Testis (tissue), 2 donors: ENCODE measurements at regions not wholly inside any gene's neighbourhood (a gene's known extent, or its start where the extent isn't known, plus 50 kb on each side); places are given as distances from the start of the nearest gene placed in this dataset.
"Not testable (repeated sequence)": the region's sequence is repeated elsewhere in the genome, so short reads cannot be mapped to it uniquely, and the experiment has no call there.

Source experiments
- DNase-seq: peaks from one replicate; pipeline ENCODE4 v3.0.0-alpha.2; 2019
- H3K27ac ChIP-seq, 2 donors: fragments of 200-600 bp; sonication (generic); one replicate each; pipeline ENCODE4 v1.5.1; 2019
- H3K27me3 ChIP-seq: fragments of 200-600 bp; sonication (generic); one replicate; pipeline ENCODE4 v1.5.1; 2019
- H3K36me3 ChIP-seq: fragments of 200-600 bp; sonication (generic); one replicate; pipeline ENCODE4 v1.5.1; 2017; ENCODE audit warnings: low read depth; ENCODE audit errors: missing control alignments
- H3K4me1 ChIP-seq: fragments of 200-600 bp; sonication (generic); one replicate; pipeline ENCODE4 v1.5.1; 2019
- H3K4me3 ChIP-seq, 2 donors: fragments of 200-600 bp; sonication (generic); one replicate each; pipeline ENCODE4 v1.5.1; 2017 to 2019
- H3K9me3 ChIP-seq: fragments of 200-600 bp; sonication (generic); one replicate; pipeline ENCODE4 v1.5.1; 2017
- POLR2A ChIP-seq: fragments of 450-650 bp; IDR thresholded peaks from one replicate; pipeline ENCODE4 v1.6.1; 2017; ENCODE audit warnings: antibody characterized with exemption, mild to moderate bottlenecking, moderate library complexity
- WGBS, 2 donors: methylation state at CpG; one replicate each; pipeline ENCODE4 v1.1.5; 2018; 5-methylcytosine and 5-hydroxymethylcytosine counted together
- intact Hi-C: fragments of 100-400 bp; cut with DNase I; formaldehyde crosslinking; loops from one replicate; pipeline ENCODE4 v1.15.1; 2023; ENCODE audit warnings: low total_unique reads
- TF ChIP-seq, protein P1 (sequence below), 3 experiments: fragments of 450-650 bp in 2 of 3; fragments of 200-600 bp in 1 of 3; sonication (generic) in 1 of 3; IDR thresholded peaks; one replicate each; pipeline ENCODE4 v1.5.1; 2016 to 2019; ENCODE audit warnings: antibody characterized with exemption in 3 of 3, mild to moderate bottlenecking in 2 of 3, moderate library complexity in 1 of 3

DNA sequence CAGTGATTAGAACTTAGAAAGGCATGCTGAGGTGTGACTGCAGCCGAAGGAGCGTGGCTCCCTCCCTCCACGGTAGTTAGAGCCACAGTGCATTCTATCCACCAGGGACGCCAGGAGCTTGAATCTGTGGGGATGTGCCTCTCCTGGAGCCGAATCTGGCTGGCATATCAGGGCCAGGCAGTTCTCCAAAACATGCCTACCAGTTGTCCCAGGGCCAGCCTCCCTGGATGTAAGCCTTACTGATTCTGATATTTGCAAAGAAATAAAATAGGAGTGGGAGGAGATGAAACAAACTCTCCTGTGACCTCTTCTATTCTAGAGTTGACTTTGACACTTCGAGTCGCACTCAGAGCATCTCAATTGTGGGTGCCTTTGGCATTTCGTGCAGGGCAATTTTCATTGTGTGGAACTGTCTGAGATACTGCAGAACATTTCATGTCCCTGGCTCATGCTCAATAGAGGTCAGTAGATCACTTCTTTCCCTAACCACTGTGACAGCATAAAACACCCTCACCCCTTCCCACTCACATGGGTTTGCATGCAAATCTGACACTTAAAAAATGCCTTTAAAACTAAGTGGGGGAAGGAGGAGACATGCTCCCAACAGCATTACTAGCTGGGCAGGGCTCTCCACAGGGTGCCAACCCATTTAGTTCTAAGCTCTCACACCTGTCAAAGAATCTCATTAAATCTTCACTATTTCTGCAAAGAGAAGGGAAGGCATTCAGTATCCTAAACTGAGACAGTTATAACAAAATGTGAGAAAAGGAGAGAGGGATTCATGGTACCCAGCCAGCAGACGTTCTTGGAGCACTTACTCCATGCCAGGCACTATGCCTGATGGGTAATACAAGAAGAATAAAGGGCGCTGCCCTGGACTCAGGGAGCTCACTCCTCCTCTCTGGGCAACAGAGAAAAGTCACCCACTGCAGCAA, 378.9 kb downstream of the PREX1 start:
- DNase-seq: no peak
- H3K4me1 ChIP-seq: no peaks in the 10 kb centered on the region
- no peaks in the 10 kb centered on the region for H3K36me3 ChIP-seq
- no peak overlapping the region for H3K27ac ChIP-seq
- intact Hi-C loops: no loop called here
- no peaks in the 10 kb centered on the region for H3K9me3 ChIP-seq
- H3K4me3 ChIP-seq: no peak overlapping the region
- 76 to 79% methylated on average over 9 to 10 of the region's 10 CpGs for WGBS, 2 donors
- H3K27me3 ChIP-seq: no peaks in the 10 kb centered on the region
- TF ChIP-seq, protein P1, sequence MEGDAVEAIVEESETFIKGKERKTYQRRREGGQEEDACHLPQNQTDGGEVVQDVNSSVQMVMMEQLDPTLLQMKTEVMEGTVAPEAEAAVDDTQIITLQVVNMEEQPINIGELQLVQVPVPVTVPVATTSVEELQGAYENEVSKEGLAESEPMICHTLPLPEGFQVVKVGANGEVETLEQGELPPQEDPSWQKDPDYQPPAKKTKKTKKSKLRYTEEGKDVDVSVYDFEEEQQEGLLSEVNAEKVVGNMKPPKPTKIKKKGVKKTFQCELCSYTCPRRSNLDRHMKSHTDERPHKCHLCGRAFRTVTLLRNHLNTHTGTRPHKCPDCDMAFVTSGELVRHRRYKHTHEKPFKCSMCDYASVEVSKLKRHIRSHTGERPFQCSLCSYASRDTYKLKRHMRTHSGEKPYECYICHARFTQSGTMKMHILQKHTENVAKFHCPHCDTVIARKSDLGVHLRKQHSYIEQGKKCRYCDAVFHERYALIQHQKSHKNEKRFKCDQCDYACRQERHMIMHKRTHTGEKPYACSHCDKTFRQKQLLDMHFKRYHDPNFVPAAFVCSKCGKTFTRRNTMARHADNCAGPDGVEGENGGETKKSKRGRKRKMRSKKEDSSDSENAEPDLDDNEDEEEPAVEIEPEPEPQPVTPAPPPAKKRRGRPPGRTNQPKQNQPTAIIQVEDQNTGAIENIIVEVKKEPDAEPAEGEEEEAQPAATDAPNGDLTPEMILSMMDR (IDR thresholded peaks at IDR 0.05): no peak
- TF ChIP-seq POLR2A: no peak

DNA sequence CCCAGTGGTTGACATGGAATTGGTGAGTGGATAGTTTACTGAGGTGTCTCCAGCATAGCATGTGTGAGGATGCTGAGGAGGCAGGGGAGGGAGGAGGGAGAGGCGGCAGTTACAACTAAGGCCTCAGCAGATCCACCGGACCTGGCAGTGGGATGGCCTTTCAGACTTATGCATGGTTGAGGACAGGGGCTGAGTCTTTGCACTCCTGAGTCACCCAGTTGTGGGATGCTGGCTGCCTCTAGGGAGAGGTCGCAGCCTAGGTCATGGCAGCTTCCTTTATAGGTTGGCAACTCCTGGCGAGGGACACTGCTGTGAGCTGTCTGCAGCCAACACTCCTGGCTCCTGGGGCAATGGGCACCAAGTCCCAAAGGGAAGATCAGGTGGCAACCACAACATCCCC, 380.3 kb downstream of the PREX1 start:
- Histone ChIP-seq H3K36me3 (no peaks in the 10 kb centered on the region), H3K27ac (no peak overlapping the region), H3K27me3 (no peaks in the 10 kb centered on the region), H3K9me3 (no peaks in the 10 kb centered on the region), H3K4me3 (no peak overlapping the region), H3K4me1 (no peaks in the 10 kb centered on the region)
- WGBS, 2 donors: 85 to 88% methylated on average over 3 to 4 of the region's 4 CpGs
- intact Hi-C loops: no loop called here
- TF ChIP-seq, protein P1 (IDR thresholded peaks at IDR 0.05): no peak
- TF ChIP-seq POLR2A: no peak
- DNase-seq: no peak

DNA sequence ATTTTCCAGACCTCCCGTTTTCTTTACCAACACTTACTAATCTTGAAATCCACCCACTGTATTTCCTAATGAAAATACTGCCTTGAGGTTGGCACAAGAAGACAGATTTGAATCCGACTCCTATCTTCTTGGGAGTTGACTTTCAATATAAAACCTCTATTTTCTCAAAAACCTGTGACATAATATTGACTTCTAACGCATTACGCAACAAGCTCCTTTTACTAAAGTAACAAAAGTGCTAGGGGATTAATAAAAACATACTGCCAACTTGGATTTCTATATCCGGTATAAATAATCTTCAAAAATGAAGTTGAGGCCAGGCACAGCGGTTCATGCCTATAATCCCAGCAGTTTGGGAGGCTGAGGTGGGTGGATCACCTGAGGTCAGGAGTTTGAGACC, 382.0 kb downstream of the PREX1 start:
- intact Hi-C loops: no loop called here
- Histone ChIP-seq H3K4me1 (no peaks in the 10 kb centered on the region), H3K36me3 (no peaks in the 10 kb centered on the region), H3K27me3 (no peaks in the 10 kb centered on the region), H3K9me3 (no peaks in the 10 kb centered on the region), H3K4me3 (no peak overlapping the region), H3K27ac (no peak overlapping the region)
- DNase-seq: no peak
- 94 to 96% methylated on average over 6 of the region's 6 CpGs for WGBS, 2 donors
- TF ChIP-seq, protein P1 (IDR thresholded peaks at IDR 0.05): no peak
- TF ChIP-seq POLR2A: no peak

DNA sequence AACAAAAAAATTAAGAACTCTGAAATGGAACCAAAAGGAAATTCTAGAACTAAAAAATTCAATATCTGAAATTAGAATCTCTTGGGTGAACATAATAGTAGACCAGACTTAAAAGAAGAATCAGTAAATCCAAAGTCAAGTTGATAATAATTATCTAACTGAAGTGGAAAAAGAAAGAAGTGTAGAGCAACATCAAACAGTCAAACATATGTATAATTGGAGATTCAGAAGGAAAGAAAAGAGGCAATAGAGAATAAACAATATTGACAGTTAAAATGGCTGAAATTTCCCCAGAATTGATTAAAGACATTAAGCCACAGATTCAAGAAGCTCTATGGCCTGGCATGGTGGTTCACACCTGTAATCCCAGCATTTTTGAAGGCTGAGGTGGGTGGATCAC, 383.6 kb downstream of the PREX1 start:
- no peaks in the 10 kb centered on the region for H3K27me3 ChIP-seq
- no peak overlapping the region for H3K27ac ChIP-seq
- TF ChIP-seq, protein P1 (IDR thresholded peaks at IDR 0.05): no peak
- no peak for TF ChIP-seq POLR2A
- H3K9me3 ChIP-seq: no peaks in the 10 kb centered on the region
- no peaks in the 10 kb centered on the region for H3K4me1 ChIP-seq
- no peak overlapping the region for H3K4me3 ChIP-seq
- no peak for DNase-seq
- H3K36me3 ChIP-seq: no peaks in the 10 kb centered on the region
- intact Hi-C loops: no loop called here

DNA sequence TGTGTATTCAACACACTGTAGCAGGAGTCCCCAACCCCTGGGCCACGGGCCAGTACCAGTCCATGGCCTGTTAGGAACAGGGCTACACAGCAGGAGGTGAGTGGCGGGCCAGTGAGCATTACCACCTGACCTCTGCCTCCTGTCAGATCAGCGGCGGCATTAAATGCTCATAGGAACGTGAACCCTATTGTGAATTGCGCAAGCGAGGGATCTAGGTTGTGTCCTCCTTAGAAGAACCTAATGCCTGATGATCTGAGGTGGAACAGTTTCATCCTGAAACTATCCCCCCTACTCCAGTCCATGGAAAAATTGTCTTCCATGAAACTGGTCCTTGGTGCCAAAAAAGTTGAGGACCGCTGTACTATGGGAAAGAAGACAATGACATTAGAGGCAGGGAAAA, 386.9 kb downstream of the PREX1 start:
- H3K9me3 ChIP-seq: no peaks in the 10 kb centered on the region
- TF ChIP-seq POLR2A: no peak
- TF ChIP-seq, protein P1 (IDR thresholded peaks at IDR 0.05): no peak
- H3K27ac ChIP-seq: no peak overlapping the region
- no peaks in the 10 kb centered on the region for H3K27me3 ChIP-seq
- no peak for DNase-seq
- no peaks in the 10 kb centered on the region for H3K36me3 ChIP-seq
- WGBS, 2 donors: 93 to 96% methylated on average over 8 of the region's 8 CpGs
- H3K4me1 ChIP-seq: no peaks in the 10 kb centered on the region
- no peak overlapping the region for H3K4me3 ChIP-seq
- intact Hi-C loops: no loop called here

DNA sequence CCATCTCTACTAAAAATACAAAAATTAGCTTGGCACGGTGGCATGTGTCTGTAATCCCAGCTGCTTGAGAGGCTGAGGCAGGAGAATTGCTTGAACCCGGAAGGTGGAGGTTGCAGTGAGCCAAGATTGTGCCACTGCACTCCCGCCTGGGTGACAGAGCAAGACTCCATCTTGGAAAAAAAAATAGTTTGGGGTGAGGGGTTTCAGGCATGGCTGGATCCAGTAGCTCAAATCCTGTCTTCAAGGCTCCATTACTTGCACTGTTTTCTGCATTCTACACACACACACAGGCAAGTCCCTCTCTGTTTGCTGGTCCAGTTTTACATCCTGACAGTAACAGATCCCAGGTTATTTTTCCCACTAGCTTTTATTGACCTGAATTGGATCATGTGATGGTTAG, 387.5 kb downstream of the PREX1 start:
- H3K4me3 ChIP-seq, H3K9me3 ChIP-seq, DNase-seq, H3K4me1 ChIP-seq, H3K27me3 ChIP-seq, H3K36me3 ChIP-seq, H3K27ac ChIP-seq, intact Hi-C loops: not testable (repeated sequence)
- 94 to 100% methylated on average over 3 of the region's 3 CpGs for WGBS, 2 donors
